Uterus (tissue), 3 donors: ENCODE measurements at regions not wholly inside any gene's neighbourhood (a gene's known extent, or its start where the extent isn't known, plus 50 kb on each side); places are given as distances from the start of the nearest gene placed in this dataset.
"Not testable (repeated sequence)": the region's sequence is repeated elsewhere in the genome, so short reads cannot be mapped to it uniquely, and the experiment has no call there.

ENCODE experiments used
- DNase-seq, 2 donors: peaks; one replicate each; pipeline ENCODE4 v3.0.0-alpha.2; 2019 to 2020
- H3K27ac ChIP-seq, 2 donors: fragments of 200-600 bp; sonication (generic); 1 replicate in 1 of 2; 2 replicates in 1 of 2; pipeline ENCODE4 v1.5.1; 2016 to 2018
- H3K27me3 ChIP-seq, 2 donors: fragments of 200-600 bp; sonication (generic); one replicate each; pipeline ENCODE4 v1.5.1; 2018 to 2019; ENCODE audit warnings: control low read depth in 1 of 2
- H3K36me3 ChIP-seq, 2 donors: fragments of 200-600 bp; sonication (generic); one replicate each; pipeline ENCODE4 v1.5.1; 2019; ENCODE audit warnings: control low read depth in 1 of 2
- H3K4me1 ChIP-seq, 2 donors: fragments of 200-600 bp; sonication (generic); one replicate each; pipeline ENCODE4 v1.5.1; 2018 to 2019; ENCODE audit warnings: control low read depth in 1 of 2
- H3K4me3 ChIP-seq, 2 donors: fragments of 200-600 bp; sonication (generic); 1 replicate in 1 of 2; 2 replicates in 1 of 2; pipeline ENCODE4 v1.5.1; 2018 to 2019; ENCODE audit warnings: mild to moderate bottlenecking in 1 of 2
- H3K9me3 ChIP-seq, 2 donors: fragments of 200-600 bp; sonication (generic); one replicate each; pipeline ENCODE4 v1.5.1; 2019; ENCODE audit warnings: control low read depth in 1 of 2
- POLR2A ChIP-seq, 2 donors: fragments of 450-650 bp; IDR thresholded peaks; one replicate each; pipeline ENCODE4 v1.6.1; 2016; ENCODE audit warnings: antibody characterized with exemption in 2 of 2, mild to moderate bottlenecking in 1 of 2, moderate library complexity in 1 of 2
- intact Hi-C: fragments of 100-400 bp; cut with DNase I; formaldehyde crosslinking; loops from one replicate; pipeline ENCODE4 v1.15.1; 2023; ENCODE audit warnings: low total_unique reads
- TF ChIP-seq, protein P1 (sequence below), 4 experiments: fragments of 200-600 bp in 2 of 4; fragments of 450-650 bp in 2 of 4; sonication (generic) in 2 of 4; IDR thresholded peaks; one replicate each; pipeline ENCODE4 v1.5.1; 2016 to 2019; ENCODE audit warnings: antibody characterized with exemption in 4 of 4, mild to moderate bottlenecking in 2 of 4, moderate library complexity in 1 of 4
- donor health status: DM: yes; HTN: yes; CAD: no.

DNA sequence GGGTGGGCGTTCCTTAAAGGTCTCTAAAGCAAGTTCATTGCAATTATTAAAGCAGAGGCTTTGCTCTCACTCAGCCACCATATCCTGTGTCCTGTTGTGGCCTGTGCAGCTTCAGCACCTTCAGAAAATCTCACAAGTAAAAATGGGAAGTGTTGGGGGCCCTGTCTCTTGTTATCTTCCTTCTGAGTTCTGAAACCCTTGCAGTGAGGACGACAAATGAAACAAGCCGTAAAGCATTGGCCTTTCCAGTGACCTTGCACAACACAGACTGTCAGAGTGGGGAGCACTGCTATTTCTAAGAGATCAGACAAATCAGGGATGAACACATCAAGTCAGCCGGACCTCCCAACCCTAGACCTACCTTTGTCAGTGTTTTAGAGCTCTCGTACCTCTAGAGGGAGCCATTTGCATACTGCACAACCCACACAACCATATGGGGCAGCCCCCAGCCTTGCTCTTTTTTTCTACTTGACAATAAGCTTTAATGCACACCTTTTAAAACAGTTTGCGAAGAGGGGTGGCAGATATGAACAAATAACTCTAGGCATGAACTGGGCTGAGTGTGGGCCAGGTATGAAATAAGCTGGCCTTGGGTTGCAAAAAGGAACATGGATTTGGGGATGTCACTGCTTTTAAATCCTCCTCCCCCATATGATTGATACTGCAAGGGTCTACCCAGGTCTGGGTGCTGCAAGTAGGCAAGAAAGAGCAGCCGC lies 89.8 kb downstream of the KATNIP start:
- H3K27me3 ChIP-seq, result no peaks in the 10 kb centered on the region
- DNase-seq, result no peak
- H3K9me3 ChIP-seq, result no peaks in the 10 kb centered on the region
- no peak overlapping the region for H3K27ac ChIP-seq
- no peak overlapping the region for H3K4me3 ChIP-seq
- H3K36me3 ChIP-seq, result no peaks in the 10 kb centered on the region
- TF ChIP-seq, protein P1, sequence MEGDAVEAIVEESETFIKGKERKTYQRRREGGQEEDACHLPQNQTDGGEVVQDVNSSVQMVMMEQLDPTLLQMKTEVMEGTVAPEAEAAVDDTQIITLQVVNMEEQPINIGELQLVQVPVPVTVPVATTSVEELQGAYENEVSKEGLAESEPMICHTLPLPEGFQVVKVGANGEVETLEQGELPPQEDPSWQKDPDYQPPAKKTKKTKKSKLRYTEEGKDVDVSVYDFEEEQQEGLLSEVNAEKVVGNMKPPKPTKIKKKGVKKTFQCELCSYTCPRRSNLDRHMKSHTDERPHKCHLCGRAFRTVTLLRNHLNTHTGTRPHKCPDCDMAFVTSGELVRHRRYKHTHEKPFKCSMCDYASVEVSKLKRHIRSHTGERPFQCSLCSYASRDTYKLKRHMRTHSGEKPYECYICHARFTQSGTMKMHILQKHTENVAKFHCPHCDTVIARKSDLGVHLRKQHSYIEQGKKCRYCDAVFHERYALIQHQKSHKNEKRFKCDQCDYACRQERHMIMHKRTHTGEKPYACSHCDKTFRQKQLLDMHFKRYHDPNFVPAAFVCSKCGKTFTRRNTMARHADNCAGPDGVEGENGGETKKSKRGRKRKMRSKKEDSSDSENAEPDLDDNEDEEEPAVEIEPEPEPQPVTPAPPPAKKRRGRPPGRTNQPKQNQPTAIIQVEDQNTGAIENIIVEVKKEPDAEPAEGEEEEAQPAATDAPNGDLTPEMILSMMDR (IDR thresholded peaks at IDR 0.05), result peak in 2 of 4 experiments; percentile 18 to 31
- TF ChIP-seq POLR2A (IDR thresholded peaks at IDR 0.05), result no peak
- intact Hi-C loops, result no loop called here
- no peaks in the 10 kb centered on the region for H3K4me1 ChIP-seq

DNA sequence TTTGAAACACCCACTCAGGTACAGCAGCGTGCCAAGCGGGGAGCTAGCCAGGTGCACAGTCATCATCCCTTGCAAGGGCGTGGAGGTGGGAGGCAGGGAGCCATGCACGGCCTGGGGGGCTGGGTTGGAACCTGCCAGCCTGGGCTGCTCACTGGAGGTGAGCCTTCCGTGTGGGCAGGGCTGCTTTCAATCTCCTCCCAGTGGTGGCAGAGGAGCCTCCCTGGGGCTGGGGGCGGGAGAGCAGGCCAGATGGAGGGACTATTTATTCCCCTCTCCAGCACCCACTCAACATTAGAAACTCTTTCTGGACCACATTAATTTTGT lies 90.3 kb downstream of the KATNIP start:
- H3K4me3 ChIP-seq, result no peak overlapping the region
- no peaks in the 10 kb centered on the region for H3K36me3 ChIP-seq
- DNase-seq, result no peak
- no peaks in the 10 kb centered on the region for H3K27me3 ChIP-seq
- no peaks in the 10 kb centered on the region for H3K9me3 ChIP-seq
- TF ChIP-seq, protein P1 (IDR thresholded peaks at IDR 0.05), result no peak
- no peak for TF ChIP-seq POLR2A (IDR thresholded peaks at IDR 0.05)
- intact Hi-C loops, result no loop called here
- no peak overlapping the region for H3K27ac ChIP-seq
- H3K4me1 ChIP-seq, result no peaks in the 10 kb centered on the region

DNA sequence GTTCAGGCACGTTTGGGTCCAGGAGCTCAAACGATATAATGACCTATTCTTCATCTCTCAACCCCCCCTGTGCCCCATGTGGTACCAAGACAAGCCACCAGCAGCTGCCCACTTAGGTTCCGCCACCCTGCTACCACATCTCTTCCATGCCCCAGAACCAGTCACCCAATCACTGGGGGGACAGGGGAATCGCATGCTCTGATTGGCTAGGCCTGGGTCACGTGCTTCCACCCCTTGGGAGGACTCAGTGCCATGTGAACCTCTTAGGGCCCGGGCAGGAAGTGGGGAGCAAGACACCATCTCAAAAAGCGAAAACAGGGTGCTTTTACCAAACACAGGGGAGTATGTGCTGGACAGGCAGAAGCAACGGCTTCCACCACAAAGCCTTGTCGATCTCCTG lies 91.3 kb downstream of the KATNIP start:
- no peak for TF ChIP-seq POLR2A (IDR thresholded peaks at IDR 0.05)
- TF ChIP-seq, protein P1 (IDR thresholded peaks at IDR 0.05), result no peak
- intact Hi-C loops, result no loop called here
- no peaks in the 10 kb centered on the region for H3K27me3 ChIP-seq
- no peak for DNase-seq
- no peaks in the 10 kb centered on the region for H3K9me3 ChIP-seq
- H3K36me3 ChIP-seq, result no peaks in the 10 kb centered on the region
- no peak overlapping the region for H3K4me3 ChIP-seq
- H3K27ac ChIP-seq, result no peak overlapping the region
- H3K4me1 ChIP-seq, result no peaks in the 10 kb centered on the region

DNA sequence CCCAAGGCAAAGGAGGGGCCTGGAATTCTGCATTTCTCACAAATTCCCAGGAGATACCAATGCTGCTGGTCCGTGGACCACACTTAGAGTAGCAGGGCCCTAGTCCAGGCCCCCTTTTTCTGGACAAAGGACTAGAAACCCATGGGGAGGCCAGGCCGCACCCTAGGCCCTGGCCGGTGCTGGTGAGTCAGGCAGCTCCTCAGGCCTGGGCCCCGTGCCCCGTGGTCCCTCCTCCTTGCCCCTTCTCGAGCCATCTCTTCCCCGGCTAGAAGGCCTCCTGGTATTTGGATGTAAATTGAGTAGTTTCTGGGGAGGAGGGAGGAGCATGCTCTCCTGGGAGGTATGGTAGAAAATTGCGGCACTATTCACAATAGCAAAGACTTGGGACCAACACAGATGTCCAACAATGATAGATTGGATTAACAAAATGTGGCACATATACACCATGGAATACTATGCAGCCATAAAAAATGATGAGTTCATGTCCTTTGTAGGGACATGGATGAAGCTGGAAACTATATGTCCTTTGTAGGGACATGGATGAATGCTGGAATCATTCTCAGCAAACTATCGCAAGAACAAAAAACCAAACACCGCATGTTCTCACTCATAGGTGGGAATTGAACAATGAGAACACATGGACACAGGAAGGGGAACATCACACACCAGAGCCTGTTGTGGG lies 91.9 kb downstream of the KATNIP start:
- H3K36me3 ChIP-seq, H3K9me3 ChIP-seq, H3K4me3 ChIP-seq, H3K27me3 ChIP-seq, intact Hi-C loops, DNase-seq, H3K27ac ChIP-seq, H3K4me1 ChIP-seq: not testable (repeated sequence)

DNA sequence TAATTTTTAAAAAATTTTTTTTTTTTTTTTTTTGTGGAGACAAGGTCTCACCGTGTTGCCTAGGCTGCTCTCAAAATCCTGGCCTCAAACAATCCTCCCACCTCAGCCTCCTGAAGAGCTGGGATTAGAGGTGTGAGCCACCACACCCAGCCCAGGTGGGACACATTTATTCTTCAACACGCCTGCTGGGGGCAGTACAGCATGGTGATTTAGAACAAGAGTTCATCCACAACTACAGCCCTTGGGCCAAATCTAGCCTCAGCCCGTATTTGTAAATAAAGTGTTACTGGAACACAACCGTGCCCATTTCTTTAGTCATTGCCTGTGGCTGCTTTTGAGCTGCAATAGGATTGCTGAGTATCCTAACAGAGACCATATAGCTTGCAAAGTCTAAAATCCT lies 92.8 kb downstream of the KATNIP start:
- TF ChIP-seq POLR2A (IDR thresholded peaks at IDR 0.05), result no peak
- TF ChIP-seq, protein P1 (IDR thresholded peaks at IDR 0.05), result no peak
- no peaks in the 10 kb centered on the region for H3K4me1 ChIP-seq
- H3K9me3 ChIP-seq, result no peaks in the 10 kb centered on the region
- H3K36me3 ChIP-seq, result no peaks in the 10 kb centered on the region
- no peak overlapping the region for H3K4me3 ChIP-seq
- intact Hi-C loops, result no loop called here
- no peak for DNase-seq
- H3K27ac ChIP-seq, result no peak overlapping the region
- no peaks in the 10 kb centered on the region for H3K27me3 ChIP-seq
